GM19193 (cell line): ENCODE measurements at regions not wholly inside any gene's neighbourhood (a gene's known extent, or its start where the extent isn't known, plus 50 kb on each side); places are given as distances from the start of the nearest gene placed in this dataset.
A peak's percentile ranks its signal among the peaks of the same experiment; 100 is the strongest.

Experiments
- POLR2A ChIP-seq: IDR thresholded peaks from 4 replicates; pipeline ENCODE4 v1.6.1; 2011; ENCODE audit not compliant: insufficient read depth, insufficient read length; ENCODE audit errors: extremely low read depth

GRCh38 chr22:49666146-49666809, 161.4 kb downstream of the BRD1 start:
- no peak for TF ChIP-seq POLR2A

- no peak for TF ChIP-seq POLR2A
Measured at GRCh38 chr22:49664891-49665290, 162.8 kb downstream of the BRD1 start.

- TF ChIP-seq POLR2A = no peak
Measured at GRCh38 chr22:49664371-49664881, 163.2 kb downstream of the BRD1 start.

- TF ChIP-seq POLR2A = no peak
Measured at GRCh38 chr22:49663823-49664222, 163.8 kb downstream of the BRD1 start.

GRCh38 chr22:49663311-49663711, 164.4 kb downstream of the BRD1 start:
- TF ChIP-seq POLR2A = no peak

GRCh38 chr22:49662681-49663080, 165.0 kb downstream of the BRD1 start:
- TF ChIP-seq POLR2A = no peak

- no peak for TF ChIP-seq POLR2A
Measured at GRCh38 chr22:49660794-49661781, 166.6 kb downstream of the BRD1 start.

- TF ChIP-seq POLR2A = no peak
Measured at GRCh38 chr22:49660321-49660720, 167.4 kb downstream of the BRD1 start.

GRCh38 chr22:49659924-49660315, 167.8 kb downstream of the BRD1 start:
- TF ChIP-seq POLR2A = no peak

- no peak for TF ChIP-seq POLR2A
Measured at GRCh38 chr22:49659281-49659923, 168.3 kb downstream of the BRD1 start.

- no peak for TF ChIP-seq POLR2A
Measured at GRCh38 chr22:49658902-49659280, 168.8 kb downstream of the BRD1 start.

GRCh38 chr22:49657974-49658590, 169.6 kb downstream of the BRD1 start:
- no peak for TF ChIP-seq POLR2A

- TF ChIP-seq POLR2A = peak; percentile 52
Measured at GRCh38 chr22:49657275-49657973, 170.2 kb downstream of the BRD1 start.

- peak; percentile 10 for TF ChIP-seq POLR2A
Measured at GRCh38 chr22:49656291-49656851, 171.3 kb downstream of the BRD1 start.
